GM23248 (cell line): ENCODE measurements at regions not wholly inside any gene's neighbourhood (a gene's known extent, or its start where the extent isn't known, plus 50 kb on each side); places are given as distances from the start of the nearest gene placed in this dataset.

ENCODE experiments used
- DNase-seq: peaks from one replicate; pipeline ENCODE4 v3.0.0-alpha.2; 2015
- H2AFZ ChIP-seq: fragments of 200-600 bp; sonication (generic); 2 replicates; pipeline ENCODE4 v1.6.1; 2016; ENCODE audit warnings: antibody characterized with exemption
- H3F3A ChIP-seq: fragments of 200-600 bp; sonication (generic); 2 replicates; pipeline ENCODE4 v1.6.1; 2016; ENCODE audit warnings: mild to moderate bottlenecking, antibody characterized with exemption, mixed run types; ENCODE audit not compliant: insufficient read depth
- H3K27ac ChIP-seq: fragments of 200-600 bp; sonication (generic); 2 replicates; pipeline ENCODE4 v1.5.1; 2016; ENCODE audit warnings: mild to moderate bottlenecking
- H3K27me3 ChIP-seq: fragments of 200-600 bp; sonication (generic); replicated peaks from 2 replicates; pipeline ENCODE4 v1.6.1; 2016; ENCODE audit warnings: mild to moderate bottlenecking; ENCODE audit not compliant: insufficient read depth
- H3K36me3 ChIP-seq: fragments of 200-600 bp; sonication (generic); 2 replicates; pipeline ENCODE4 v1.6.1; 2016; ENCODE audit warnings: low read depth, mild to moderate bottlenecking
- H3K4me1 ChIP-seq: fragments of 200-600 bp; sonication (generic); 2 replicates; pipeline ENCODE4 v1.6.1; 2016; ENCODE audit warnings: mild to moderate bottlenecking; ENCODE audit not compliant: insufficient read depth
- H3K4me2 ChIP-seq: fragments of 200-600 bp; sonication (generic); one replicate; pipeline ENCODE4 v1.6.1; 2016; ENCODE audit warnings: mild to moderate bottlenecking; ENCODE audit not compliant: unreplicated experiment
- H3K4me3 ChIP-seq: fragments of 200-600 bp; sonication (generic); 2 replicates; pipeline ENCODE4 v1.5.1; 2016; ENCODE audit warnings: mild to moderate bottlenecking
- H3K79me2 ChIP-seq: fragments of 200-600 bp; sonication (generic); 2 replicates; pipeline ENCODE4 v1.6.1; 2016; ENCODE audit warnings: mild to moderate bottlenecking; ENCODE audit not compliant: insufficient read depth
- H3K9ac ChIP-seq: fragments of 200-600 bp; sonication (generic); 2 replicates; pipeline ENCODE4 v1.6.1; 2016; ENCODE audit warnings: mild to moderate bottlenecking
- H3K9me2 ChIP-seq: fragments of 200-600 bp; sonication (generic); 2 replicates; pipeline ENCODE4 v1.6.1; 2016; ENCODE audit warnings: mixed run types, mild to moderate bottlenecking, moderate library complexity; ENCODE audit not compliant: insufficient read depth
- H3K9me3 ChIP-seq: fragments of 200-600 bp; sonication (generic); one replicate; pipeline ENCODE4 v1.6.1; 2017; ENCODE audit warnings: low read depth
- H4K20me1 ChIP-seq: fragments of 200-600 bp; sonication (generic); 2 replicates; pipeline ENCODE4 v1.6.0; 2016; ENCODE audit not compliant: insufficient read depth
- EZH2 ChIP-seq: fragments of 200-600 bp; sonication (generic); IDR thresholded peaks from 2 replicates; pipeline ENCODE4 v1.6.1; 2018; ENCODE audit warnings: antibody characterized with exemption, mild to moderate bottlenecking; ENCODE audit not compliant: insufficient read depth, poor library complexity, severe bottlenecking
- EZH2phosphoT487 ChIP-seq: fragments of 200-600 bp; sonication (generic); IDR thresholded peaks from 2 replicates; pipeline ENCODE4 v1.6.1; 2018; ENCODE audit warnings: antibody characterized with exemption, moderate library complexity, mild to moderate bottlenecking, low read depth; ENCODE audit not compliant: insufficient read depth
- WGBS, 2 experiments: methylation state at CpG; one replicate each; pipeline ENCODE4 v1.1.6; 2015 to 2017; ENCODE audit warnings: low lambda C conversion rate in 2 of 2, low coverage in 1 of 2; ENCODE audit errors: missing lambda C conversion rate in 2 of 2; 5-methylcytosine and 5-hydroxymethylcytosine counted together
- in situ Hi-C: fragments of 300-500 bp; cut with MboI; formaldehyde crosslinking; loops from 2 replicates; pipeline ENCODE4 v1.15.0; 2020

DNA sequence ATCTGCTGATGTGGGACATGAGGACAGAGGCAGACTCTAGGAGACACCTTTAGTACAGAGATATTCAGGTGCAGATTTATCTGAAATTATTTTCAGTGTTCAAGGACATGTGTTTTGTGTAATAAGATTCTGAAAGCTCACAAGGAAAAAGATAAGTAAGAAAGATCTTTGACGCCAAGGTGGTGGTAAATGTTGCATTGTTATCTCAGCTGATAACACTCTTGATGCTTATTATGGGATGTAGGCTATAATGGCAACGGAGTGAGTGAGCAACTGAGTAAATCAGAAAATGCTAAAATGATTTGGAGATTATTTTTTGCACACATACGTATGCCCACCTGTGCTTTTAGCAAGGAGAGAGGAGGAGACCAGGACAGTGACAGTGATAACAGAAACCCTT lies 510.9 kb downstream of the KLF12 start:
- Histone ChIP-seq H3K79me2 (no peaks in the 10 kb centered on the region), H2AFZ (no peak overlapping the region), H3F3A (no peaks in the 10 kb centered on the region), H3K9ac (no peak overlapping the region), H4K20me1 (no peaks in the 10 kb centered on the region), H3K9me3 (no peaks in the 10 kb centered on the region), H3K4me2 (no peak overlapping the region), H3K4me1 (no peaks in the 10 kb centered on the region), H3K27me3 (peaks cover 26% of the 10 kb centered on the region), H3K9me2 (no peaks in the 10 kb centered on the region), H3K27ac (no peak overlapping the region), H3K36me3 (no peaks in the 10 kb centered on the region), H3K4me3 (no peak overlapping the region)
- no peak for DNase-seq
- no peak for TF ChIP-seq EZH2
- TF ChIP-seq EZH2phosphoT487 = no peak
- 45 to 64% methylated on average over 3 of the region's 3 CpGs for WGBS, 2 experiments
- in situ Hi-C loops = no loop called here

- Histone ChIP-seq H4K20me1 (no peaks in the 10 kb centered on the region), H3K27me3 (peaks cover 26% of the 10 kb centered on the region), H3K9me3 (no peaks in the 10 kb centered on the region), H3K36me3 (no peaks in the 10 kb centered on the region), H3K4me3 (no peak overlapping the region), H3K9me2 (no peaks in the 10 kb centered on the region), H3K4me1 (no peaks in the 10 kb centered on the region), H3K4me2 (no peak overlapping the region), H3K79me2 (no peaks in the 10 kb centered on the region), H3F3A (no peaks in the 10 kb centered on the region), H3K27ac (no peak overlapping the region), H3K9ac (no peak overlapping the region), H2AFZ (no peak overlapping the region)
- DNase-seq = no peak
- TF ChIP-seq EZH2phosphoT487 (no peak), EZH2 (no peak)
- in situ Hi-C loops = no loop called here
- 27 to 29% methylated on average over 3 of the region's 3 CpGs for WGBS, 2 experiments
These were observed 511.8 kb downstream of the KLF12 start for GRCh38 chr13:73622381-73622780.

DNA sequence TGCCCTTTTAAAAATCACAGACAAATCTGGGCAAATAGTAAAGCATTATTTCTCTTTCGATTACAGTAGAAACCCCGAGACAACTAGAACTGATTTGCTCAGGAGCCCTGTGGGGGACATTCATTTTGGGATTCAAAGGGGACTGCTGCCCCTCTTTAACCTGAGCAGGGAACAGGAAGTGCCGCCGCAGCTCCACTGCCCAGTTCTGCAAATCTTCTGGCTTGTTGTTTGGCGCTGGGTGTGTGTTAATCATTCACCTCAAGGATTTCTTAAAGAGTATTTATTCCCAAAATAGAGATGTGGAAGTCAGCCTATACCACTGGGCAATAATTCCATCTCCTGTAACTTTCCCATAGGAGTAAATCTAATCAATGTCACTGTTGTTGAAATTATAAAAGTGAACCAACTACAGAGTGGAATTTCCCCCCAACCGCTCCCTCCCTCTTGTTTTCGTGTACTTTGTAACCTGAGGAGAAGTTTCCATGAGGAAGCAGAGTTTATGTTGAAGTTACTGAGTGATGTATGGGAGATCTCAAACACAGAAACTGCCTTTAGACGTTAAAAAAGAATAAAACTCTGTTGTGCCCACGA lies 515.8 kb downstream of the KLF12 start:
- Histone ChIP-seq H3K36me3 (no peaks in the 10 kb centered on the region), H3K4me1 (no peaks in the 10 kb centered on the region), H4K20me1 (no peaks in the 10 kb centered on the region), H3K9me2 (no peaks in the 10 kb centered on the region), H3K4me3 (no peak overlapping the region), H2AFZ (no peak overlapping the region), H3K4me2 (no peak overlapping the region), H3K9me3 (no peaks in the 10 kb centered on the region), H3K79me2 (no peaks in the 10 kb centered on the region), H3K9ac (no peak overlapping the region), H3K27ac (no peak overlapping the region), H3F3A (no peaks in the 10 kb centered on the region), H3K27me3 (peaks cover 14% of the 10 kb centered on the region; the same call in 1 of the 2 replicates)
- DNase-seq = no peak
- WGBS, 2 experiments = 36 to 43% methylated on average over 9 of the region's 9 CpGs
- TF ChIP-seq EZH2phosphoT487 (no peak), EZH2 (no peak)
- in situ Hi-C loops = no loop called here

GRCh38 chr13:73616861-73617260 lies 517.3 kb downstream of the KLF12 start:
- no peak overlapping the region for H3K4me2 ChIP-seq
- in situ Hi-C loops = no loop called here
- DNase-seq = no peak
- no peaks in the 10 kb centered on the region for H3K4me1 ChIP-seq
- H3K9me2 ChIP-seq = no peaks in the 10 kb centered on the region
- H3K36me3 ChIP-seq = no peaks in the 10 kb centered on the region
- no peaks in the 10 kb centered on the region for H3K9me3 ChIP-seq
- no peaks in the 10 kb centered on the region for H3K79me2 ChIP-seq
- H2AFZ ChIP-seq = no peak overlapping the region
- no peak overlapping the region for H3K4me3 ChIP-seq
- peaks cover 7% of the 10 kb centered on the region; the same call in 1 of the 2 replicates for H3K27me3 ChIP-seq
- no peak overlapping the region for H3K27ac ChIP-seq
- no peaks in the 10 kb centered on the region for H4K20me1 ChIP-seq
- no peaks in the 10 kb centered on the region for H3F3A ChIP-seq
- no peak overlapping the region for H3K9ac ChIP-seq
- TF ChIP-seq EZH2phosphoT487 = no peak
- no peak for TF ChIP-seq EZH2
- WGBS, 2 experiments = 52 to 61% methylated on average over 3 of the region's 3 CpGs
